DMS 273 (cell line): ENCODE measurements at regions not wholly inside any gene's neighbourhood (a gene's known extent, or its start where the extent isn't known, plus 50 kb on each side); places are given as distances from the start of the nearest gene placed in this dataset.

Experiments
- DNase-seq: peaks from one replicate; lab custom pipeline; 2025; ENCODE audit not compliant: unreplicated experiment; lab: John Stamatoyannopoulos, UW

DNA sequence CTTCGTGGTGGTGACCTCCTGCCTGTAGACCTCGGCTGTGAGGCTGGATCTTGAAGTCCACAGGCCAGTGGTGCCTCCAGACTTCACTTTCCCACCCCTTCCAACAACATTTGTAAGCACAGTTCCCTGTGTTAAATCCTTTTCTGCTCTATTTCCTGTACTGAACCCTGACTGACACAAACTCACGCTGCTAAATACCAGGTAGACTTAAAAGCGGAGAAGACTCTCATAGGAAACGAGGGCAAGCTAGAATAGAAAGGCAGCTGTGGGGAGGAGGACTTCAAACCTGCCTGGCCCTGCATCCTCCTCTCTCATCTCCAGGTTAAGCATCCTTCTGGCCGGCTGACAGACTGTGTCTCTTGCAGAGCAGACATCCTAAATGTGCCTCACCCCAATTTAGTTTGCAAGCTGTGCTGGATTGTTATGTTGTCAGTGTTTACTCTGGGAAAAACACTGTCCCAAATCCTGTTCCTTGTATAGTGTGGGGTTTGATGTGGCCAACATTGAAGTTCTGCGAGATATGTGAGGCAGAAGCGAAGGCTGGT, 58.5 kb upstream of the LARS2 start:
- no peak for DNase-seq

DNA sequence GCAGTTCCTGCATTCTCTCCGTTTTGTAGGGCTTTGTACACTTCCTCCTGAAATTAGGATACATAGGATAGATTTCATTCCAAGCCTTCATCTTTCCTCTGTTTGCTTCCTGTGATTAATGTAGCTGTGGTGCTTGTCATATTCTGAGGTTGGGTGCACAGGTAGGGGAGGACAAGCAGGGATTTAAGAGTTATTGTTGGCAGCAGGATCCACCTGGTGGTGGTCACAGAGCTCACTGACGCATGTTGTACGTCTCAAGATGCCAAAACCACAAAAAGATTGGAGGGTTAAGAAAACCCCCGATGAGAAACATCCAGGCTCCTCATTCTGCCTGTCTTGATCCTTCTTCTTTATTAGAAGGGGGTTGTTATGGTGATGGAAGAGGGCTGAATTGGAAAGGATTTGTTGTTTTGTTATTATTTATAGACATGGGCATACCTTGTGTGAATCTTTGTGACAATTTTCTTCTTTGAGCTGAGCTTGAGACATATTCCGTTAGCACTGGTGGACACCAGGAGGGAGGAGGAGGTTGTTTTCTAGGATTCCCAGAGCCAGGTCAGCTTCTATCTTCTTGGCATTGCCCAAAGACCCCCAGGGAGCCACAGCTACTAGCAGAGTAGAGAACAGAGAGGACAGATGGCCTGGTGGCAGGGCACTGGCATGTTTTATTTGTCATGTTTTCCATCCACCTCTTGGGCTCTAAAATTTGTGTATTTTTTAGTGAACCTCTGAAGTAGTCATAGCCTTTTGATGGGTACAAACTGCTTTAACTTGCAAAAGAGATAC, 57.7 kb upstream of the LARS2 start:
- no peak for DNase-seq

DNA sequence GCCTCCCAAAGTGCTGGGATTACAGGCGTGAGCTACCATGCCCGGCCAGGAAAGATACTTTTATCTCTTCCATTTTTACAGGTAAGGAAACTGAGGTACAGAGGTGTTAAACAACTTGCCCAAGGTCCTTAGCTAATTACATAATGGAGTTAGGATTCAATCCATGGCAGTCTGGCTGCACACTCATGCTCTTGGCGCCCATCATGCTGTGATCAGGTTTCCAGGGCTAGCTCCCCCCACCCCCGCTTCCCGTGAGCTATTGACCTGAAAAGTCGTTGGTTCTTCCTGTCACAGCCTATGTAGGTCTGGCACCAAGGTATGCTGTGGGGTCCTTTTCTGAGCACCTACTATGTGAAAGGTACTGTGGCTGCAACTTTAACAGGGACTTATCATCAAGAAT, 55.9 kb upstream of the LARS2 start:
- DNase-seq, result no peak

DNA sequence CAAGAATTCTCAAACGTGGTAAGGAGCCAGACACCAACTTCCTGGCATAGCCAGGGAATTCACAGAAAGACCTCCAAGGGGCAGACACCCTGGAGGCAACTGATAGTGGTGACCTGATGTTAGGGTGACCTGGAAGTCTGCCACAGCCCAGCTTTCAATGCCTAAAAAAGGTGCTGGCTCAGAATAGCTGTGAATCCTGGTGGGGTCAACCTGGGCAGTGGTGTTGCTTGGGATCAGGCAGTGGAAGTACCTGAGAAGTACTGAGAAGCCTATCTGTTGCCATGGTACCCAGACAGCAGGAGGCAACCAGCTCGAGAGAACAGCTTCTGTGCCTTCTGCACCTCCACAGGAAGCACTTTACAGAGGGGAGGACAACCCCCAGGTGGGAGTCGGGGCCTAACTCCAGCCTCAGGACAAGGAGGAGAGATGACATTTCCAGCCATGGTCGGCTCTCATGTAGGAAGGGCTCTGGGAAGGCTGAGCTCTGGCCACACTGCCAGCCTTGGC, 55.4 kb upstream of the LARS2 start:
- DNase-seq, result peak; percentile 1

DNA sequence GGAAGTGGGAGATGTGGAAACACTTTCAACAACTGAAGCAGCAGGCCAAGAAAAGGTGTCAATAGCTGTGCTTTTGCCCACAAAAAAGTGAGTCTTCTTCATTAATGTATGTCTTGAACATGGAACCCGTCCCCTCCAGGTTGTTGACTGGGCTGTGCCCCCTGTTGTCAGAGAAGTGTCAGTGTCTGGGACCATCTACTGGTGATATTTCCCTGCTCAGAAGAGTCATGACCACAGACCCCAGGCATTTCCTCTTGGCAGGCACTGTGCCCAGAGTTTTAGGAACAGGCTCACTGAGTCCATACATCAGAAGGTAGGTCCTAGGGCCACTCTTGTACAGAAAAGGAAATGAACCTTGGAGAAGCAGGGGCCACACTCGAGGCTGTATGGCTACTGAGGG, 54.8 kb upstream of the LARS2 start:
- no peak for DNase-seq

DNA sequence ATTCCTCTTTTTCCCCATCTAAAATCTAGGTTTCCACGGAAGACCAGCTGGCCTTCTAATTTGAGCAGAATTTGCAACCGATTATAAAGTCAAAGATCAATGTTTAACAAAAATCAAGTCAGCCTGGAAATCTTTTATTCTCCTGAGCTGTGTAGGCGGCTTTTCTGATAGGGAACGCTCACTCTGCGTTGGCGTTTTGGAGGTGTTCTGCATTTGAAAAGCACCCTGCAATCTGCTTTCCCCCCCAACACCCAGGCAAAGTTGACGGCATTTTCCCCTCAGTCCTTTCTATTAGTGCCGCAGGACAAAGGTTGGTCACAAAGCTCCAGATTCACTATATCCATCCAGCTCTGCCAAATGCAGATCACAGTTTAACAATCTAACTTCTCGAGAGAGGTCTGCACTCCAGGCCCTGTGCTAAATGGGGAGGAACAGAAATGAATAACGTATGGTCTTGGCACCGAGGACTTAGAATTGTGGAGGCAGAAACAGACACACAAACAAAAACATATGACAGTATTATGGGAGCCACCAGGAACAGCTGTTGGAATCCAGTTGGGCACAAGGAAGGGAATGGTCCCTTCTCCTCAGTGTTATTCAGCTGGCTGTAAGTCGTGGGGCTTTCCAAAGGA, 50.4 kb upstream of the LARS2 start:
- peak; percentile 49 for DNase-seq
